AG10803 (cell line): ENCODE measurements at regions not wholly inside any gene's neighbourhood (a gene's known extent, or its start where the extent isn't known, plus 50 kb on each side); places are given as distances from the start of the nearest gene placed in this dataset.

ENCODE experiments used
- DNase-seq: peaks from one replicate; pipeline ENCODE4 v3.0.0; 2010; ENCODE audit warnings: low read depth
- H3K4me3 ChIP-seq: 2 replicates; pipeline ENCODE4 v1.5.1; 2011; ENCODE audit warnings: mild to moderate bottlenecking, low read length, control low read depth
- CTCF ChIP-seq: conservative IDR thresholded peaks from 2 replicates; pipeline ENCODE4 v1.5.1; 2011; ENCODE audit warnings: mild to moderate bottlenecking, low read length, control low read depth, inconsistent platforms

- TF ChIP-seq CTCF, result no peak
- no peak overlapping the region for H3K4me3 ChIP-seq
- no peak for DNase-seq
These were observed 82.5 kb downstream of the EDN3 start for GRCh38 chr20:59382907-59383306.

GRCh38 chr20:59385038-59385437 lies 84.6 kb downstream of the EDN3 start:
- no peak for TF ChIP-seq CTCF
- H3K4me3 ChIP-seq, result no peak overlapping the region
- DNase-seq, result no peak

GRCh38 chr20:59385480-59385879 lies 85.1 kb downstream of the EDN3 start:
- no peak for DNase-seq
- H3K4me3 ChIP-seq, result no peak overlapping the region
- TF ChIP-seq CTCF, result no peak

- no peak for TF ChIP-seq CTCF
- DNase-seq, result no peak
These were observed 86.4 kb downstream of the EDN3 start for GRCh38 chr20:59386809-59387208.

GRCh38 chr20:59387891-59388290 lies 87.5 kb downstream of the EDN3 start:
- no peak for TF ChIP-seq CTCF
- no peak for DNase-seq
- no peak overlapping the region for H3K4me3 ChIP-seq

More at GRCh38 chr20:59386809-59387208, 86.4 kb downstream of the EDN3 start:
- no peak overlapping the region for H3K4me3 ChIP-seq

GRCh38 chr20:59388402-59388801 lies 88.0 kb downstream of the EDN3 start:
- H3K4me3 ChIP-seq, result no peak overlapping the region
- no peak for DNase-seq
- TF ChIP-seq CTCF, result no peak

GRCh38 chr20:59390437-59390836 lies 90.0 kb downstream of the EDN3 start:
- no peak for DNase-seq
- H3K4me3 ChIP-seq, result no peak overlapping the region
- no peak for TF ChIP-seq CTCF
